ENCODE measurements at regions not wholly inside any gene's neighbourhood (a gene's known extent, or its start where the extent isn't known, plus 50 kb on each side); places are given as distances from the start of the nearest gene placed in this dataset.
A peak's percentile ranks its signal among the peaks of the same experiment; 100 is the strongest.

- TF ChIP-seq CTCF (IDR thresholded peaks at IDR 0.05) (peak; percentile 13 to 44 (median 34)), POLR2A (IDR thresholded peaks at IDR 0.05) (no peak)
Measured at GRCh38 chr3:94234177-94234788, 171.4 kb downstream of the NSUN3 start.

Data from body of pancreas (tissue), 4 donors.